ENCODE measurements at regions not wholly inside any gene's neighbourhood (a gene's known extent, or its start where the extent isn't known, plus 50 kb on each side); places are given as distances from the start of the nearest gene placed in this dataset.

- Histone ChIP-seq H3K79me2 (ENCODE audit: low read length) (no peaks in the 10 kb centered on the region), H3K27me3 (ENCODE audit: low read depth, low read length) (no peaks in the 10 kb centered on the region), H3K4me1 (ENCODE audit: low read length) (no peaks in the 10 kb centered on the region), H3K27ac (ENCODE audit: low read length) (no peak overlapping the region), H3K4me3 (ENCODE audit: low read length) (no peak overlapping the region), H3K9me3 (ENCODE audit: insufficient read depth, low read length) (no peaks in the 10 kb centered on the region), H4K20me1 (ENCODE audit: insufficient read depth, low read length) (no peaks in the 10 kb centered on the region), H3K4me2 (ENCODE audit: low read length) (no peak overlapping the region), H3K9ac (ENCODE audit: low read length) (no peak overlapping the region), H2AFZ (ENCODE audit: low read depth, low read length) (no peak overlapping the region), H3K36me3 (replicated peaks; ENCODE audit: low read depth, low read length) (no peaks in the 10 kb centered on the region)
- TF ChIP-seq CTCF (IDR thresholded peaks at IDR 0.05; ENCODE audit: low read depth, low read length) (peak; percentile 86), EZH2phosphoT487 (IDR thresholded peaks at IDR 0.05; ENCODE audit: low read depth) (no peak)
Observed at GRCh38 chr4:36414248-36414647, 132.8 kb downstream of the DTHD1 start.

DNA sequence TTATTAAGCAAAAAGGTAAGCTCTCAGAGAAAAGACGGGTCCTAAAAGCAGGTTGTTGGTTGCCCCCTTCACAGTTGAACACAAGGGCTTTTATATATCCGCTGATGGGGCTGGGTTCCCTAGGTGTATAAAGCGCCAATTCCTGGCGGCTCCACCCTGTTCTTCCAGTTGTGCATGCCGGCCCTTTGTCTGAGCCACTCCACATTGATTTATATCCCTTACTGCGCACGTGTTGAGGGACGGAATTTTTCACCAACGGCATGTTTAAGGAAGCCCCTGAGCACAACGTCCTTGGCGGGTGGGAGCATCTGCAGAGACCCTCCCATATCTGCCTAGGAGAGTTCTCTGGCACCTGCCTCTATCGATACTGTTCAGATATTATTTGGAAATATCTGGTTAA lies 135.7 kb downstream of the DTHD1 start:
- Histone ChIP-seq H3K9me3 (ENCODE audit: insufficient read depth, low read length) (no peaks in the 10 kb centered on the region), H3K4me2 (ENCODE audit: low read length) (no peak overlapping the region), H3K27ac (ENCODE audit: low read length) (no peak overlapping the region), H4K20me1 (ENCODE audit: insufficient read depth, low read length) (no peaks in the 10 kb centered on the region), H3K9ac (ENCODE audit: low read length) (no peak overlapping the region), H3K36me3 (replicated peaks; ENCODE audit: low read depth, low read length) (no peaks in the 10 kb centered on the region), H3K27me3 (ENCODE audit: low read depth, low read length) (no peaks in the 10 kb centered on the region), H3K4me3 (ENCODE audit: low read length) (no peak overlapping the region), H2AFZ (ENCODE audit: low read depth, low read length) (no peak overlapping the region), H3K4me1 (ENCODE audit: low read length) (no peaks in the 10 kb centered on the region), H3K79me2 (ENCODE audit: low read length) (no peaks in the 10 kb centered on the region)
- TF ChIP-seq EZH2phosphoT487 (IDR thresholded peaks at IDR 0.05; ENCODE audit: low read depth) = no peak
- no peak for TF ChIP-seq CTCF (IDR thresholded peaks at IDR 0.05; ENCODE audit: low read depth, low read length)

DNA sequence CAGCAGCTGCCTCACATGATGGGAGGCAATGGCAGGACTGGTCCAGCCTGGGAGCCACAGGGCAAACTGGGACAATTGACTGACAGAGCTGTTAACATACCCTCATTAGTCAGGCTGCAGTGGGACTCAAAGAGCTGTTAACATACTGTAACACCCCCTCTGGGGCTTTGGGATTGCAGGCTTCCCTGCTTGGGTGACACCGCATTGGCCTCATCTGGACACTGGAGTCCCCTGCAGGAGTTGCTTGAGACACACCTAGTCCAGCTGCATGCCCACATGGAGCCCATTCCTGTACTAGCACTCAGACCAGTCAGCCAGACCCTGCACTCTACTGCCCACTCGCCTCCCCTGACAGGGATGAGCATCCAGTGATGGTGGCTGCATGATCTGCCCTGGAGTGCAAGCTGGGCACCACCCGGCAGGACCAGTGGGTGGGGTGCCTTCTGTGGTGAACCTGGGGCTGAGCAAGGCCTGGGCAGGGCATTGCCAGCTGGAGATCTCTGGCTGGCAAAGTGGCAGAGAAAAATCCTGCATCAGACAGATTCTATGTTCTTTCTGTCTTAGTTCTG lies 138.8 kb downstream of the DTHD1 start:
- Histone ChIP-seq H3K4me1 (ENCODE audit: low read length) (no peaks in the 10 kb centered on the region), H3K36me3 (replicated peaks; ENCODE audit: low read depth, low read length) (no peaks in the 10 kb centered on the region), H3K9ac (ENCODE audit: low read length) (no peak overlapping the region), H2AFZ (ENCODE audit: low read depth, low read length) (no peak overlapping the region), H3K4me2 (ENCODE audit: low read length) (no peak overlapping the region), H3K4me3 (ENCODE audit: low read length) (no peak overlapping the region), H3K79me2 (ENCODE audit: low read length) (no peaks in the 10 kb centered on the region), H3K27ac (ENCODE audit: low read length) (no peak overlapping the region), H3K9me3 (ENCODE audit: insufficient read depth, low read length) (no peaks in the 10 kb centered on the region), H3K27me3 (ENCODE audit: low read depth, low read length) (no peaks in the 10 kb centered on the region), H4K20me1 (ENCODE audit: insufficient read depth, low read length) (no peaks in the 10 kb centered on the region)
- TF ChIP-seq EZH2phosphoT487 (IDR thresholded peaks at IDR 0.05; ENCODE audit: low read depth) = no peak
- no peak for TF ChIP-seq CTCF (IDR thresholded peaks at IDR 0.05; ENCODE audit: low read depth, low read length)

DNA sequence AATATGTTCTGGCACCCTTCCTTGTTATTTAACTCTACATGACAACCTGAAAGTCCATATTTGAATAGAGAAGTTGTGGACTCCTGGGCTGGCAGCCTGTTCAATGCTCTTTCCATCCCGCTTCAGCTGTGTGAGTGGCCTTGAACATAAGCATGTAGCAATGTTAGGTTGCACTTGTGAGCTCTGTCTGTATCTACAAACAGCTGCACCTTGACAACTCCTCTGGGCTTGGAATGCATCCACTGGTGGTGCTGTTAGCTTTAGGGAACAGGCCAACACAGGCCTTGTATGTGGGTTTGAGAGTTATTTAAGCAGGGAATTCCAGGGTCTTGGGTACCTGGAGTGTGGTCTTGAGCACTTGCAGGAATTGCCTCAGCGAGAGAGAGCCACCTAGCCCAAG lies 141.2 kb downstream of the DTHD1 start:
- no peak overlapping the region for H3K9ac ChIP-seq (ENCODE audit: low read length)

More for the DNA sequence above, 141.2 kb downstream of the DTHD1 start:
- Histone ChIP-seq H3K27ac (ENCODE audit: low read length) (no peak overlapping the region), H3K4me2 (ENCODE audit: low read length) (no peak overlapping the region), H3K4me1 (ENCODE audit: low read length) (no peaks in the 10 kb centered on the region), H3K4me3 (ENCODE audit: low read length) (no peak overlapping the region), H3K79me2 (ENCODE audit: low read length) (no peaks in the 10 kb centered on the region), H2AFZ (ENCODE audit: low read depth, low read length) (no peak overlapping the region), H3K27me3 (ENCODE audit: low read depth, low read length) (no peaks in the 10 kb centered on the region), H3K36me3 (replicated peaks; ENCODE audit: low read depth, low read length) (no peaks in the 10 kb centered on the region), H3K9me3 (ENCODE audit: insufficient read depth, low read length) (no peaks in the 10 kb centered on the region), H4K20me1 (ENCODE audit: insufficient read depth, low read length) (no peaks in the 10 kb centered on the region)
- TF ChIP-seq EZH2phosphoT487 (IDR thresholded peaks at IDR 0.05; ENCODE audit: low read depth) (no peak), CTCF (IDR thresholded peaks at IDR 0.05; ENCODE audit: low read depth, low read length) (no peak)
